ENCODE measurements at regions not wholly inside any gene's neighbourhood (a gene's known extent, or its start where the extent isn't known, plus 50 kb on each side); places are given as distances from the start of the nearest gene placed in this dataset.
A peak's percentile ranks its signal among the peaks of the same experiment; 100 is the strongest.

GRCh38 chr5:142472306-142472951 is 147.6 kb upstream of the SPRY4 start (continued):
- TF ChIP-seq IRF1 (CRISPR knock-in tag; IDR thresholded peaks at IDR 0.05; ENCODE audit: borderline replicate concordance) (no peak), DIDO1 (tag; IDR thresholded peaks at IDR 0.05; ENCODE audit: low read depth) (no peak), TCF7 (IDR thresholded peaks at IDR 0.05; ENCODE audit: borderline replicate concordance) (no peak), NFE2L1 (tag; IDR thresholded peaks at IDR 0.05; ENCODE audit: borderline replicate concordance, low read depth) (no peak; the same call in 1 of the 2 replicates), GATAD2A (IDR thresholded peaks at IDR 0.05) (no peak), PRMT5 (CRISPR knock-in tag; IDR thresholded peaks at IDR 0.05) (no peak), ZNF436 (CRISPR knock-in tag; IDR thresholded peaks at IDR 0.05) (no peak), ZNF197 (CRISPR knock-in tag; IDR thresholded peaks at IDR 0.05; ENCODE audit: low read depth) (no peak), ZNF584 (CRISPR knock-in tag; IDR thresholded peaks at IDR 0.05; ENCODE audit: low read depth) (peak; percentile 77), ZNF57 (CRISPR knock-in tag; IDR thresholded peaks at IDR 0.05) (no peak), ATF1 (CRISPR knock-in tag; IDR thresholded peaks at IDR 0.05) (no peak), ATF1 (tag; IDR thresholded peaks at IDR 0.05) (peak; percentile 71), MBD1 (CRISPR knock-in tag; IDR thresholded peaks at IDR 0.05) (no peak), ZBTB17 (CRISPR knock-in tag; IDR thresholded peaks at IDR 0.05) (no peak), MITF (IDR thresholded peaks at IDR 0.05) (no peak), ZNF280B (CRISPR knock-in tag; IDR thresholded peaks at IDR 0.05) (no peak), FOXO4 (CRISPR knock-in tag; IDR thresholded peaks at IDR 0.05) (no peak), ZNF512 (tag; IDR thresholded peaks at IDR 0.05) (no peak), SNAPC5 (CRISPR knock-in tag; IDR thresholded peaks at IDR 0.05) (no peak), ZNF347 (CRISPR knock-in tag; IDR thresholded peaks at IDR 0.05; ENCODE audit: low read depth) (no peak), XRCC5 (IDR thresholded peaks at IDR 0.05; ENCODE audit: low read depth, low read length) (no peak)

Measured in K562 (cell line).